Limb (tissue), 2 donors: ENCODE measurements at regions not wholly inside any gene's neighbourhood (a gene's known extent, or its start where the extent isn't known, plus 50 kb on each side); places are given as distances from the start of the nearest gene placed in this dataset.

Experiments used
- DNase-seq, 2 donors: peaks; one replicate each; pipeline ENCODE4 v3.0.0-alpha.2; 2016; ENCODE audit errors: extremely low spot score in 2 of 2

DNA sequence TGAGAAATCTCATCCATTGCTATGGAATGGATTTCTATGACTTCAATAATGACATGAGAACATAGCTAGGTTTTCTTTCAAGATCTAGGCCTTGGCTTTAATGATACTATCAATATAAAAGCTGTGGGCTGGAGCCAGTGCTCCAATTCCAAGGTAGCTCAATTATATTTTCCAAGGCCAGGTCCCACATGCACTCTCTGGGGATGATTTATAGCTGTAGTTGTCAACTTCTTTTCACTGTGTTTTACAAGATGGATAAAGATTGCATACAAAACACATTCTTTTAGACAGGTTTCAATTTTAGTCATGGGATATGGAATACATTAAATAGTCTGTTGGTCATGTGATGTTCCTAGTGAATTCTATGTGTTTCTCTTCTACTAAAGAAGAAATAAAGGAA lies 156.7 kb downstream of the DCAF12L1 start:
- no peak for DNase-seq

DNA sequence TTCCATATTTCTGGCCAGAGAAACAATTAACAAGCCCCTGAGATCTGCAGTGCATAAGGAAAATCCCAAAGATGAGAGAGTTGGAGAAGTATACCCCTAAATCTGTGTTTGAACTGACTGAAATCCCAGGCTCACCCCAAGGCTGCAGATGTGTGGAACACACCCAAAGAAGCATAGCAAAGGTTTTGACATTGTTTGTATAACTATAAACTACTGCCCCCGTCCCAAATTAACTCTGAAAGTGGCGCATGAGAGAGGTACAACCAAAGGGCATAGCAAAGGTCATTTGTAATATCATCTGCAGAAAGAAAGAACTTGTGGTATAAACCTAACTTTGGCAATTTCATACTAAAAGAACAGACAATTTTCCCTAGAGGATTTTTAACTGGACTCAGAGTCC lies 157.9 kb downstream of the DCAF12L1 start:
- no peak for DNase-seq

DNA sequence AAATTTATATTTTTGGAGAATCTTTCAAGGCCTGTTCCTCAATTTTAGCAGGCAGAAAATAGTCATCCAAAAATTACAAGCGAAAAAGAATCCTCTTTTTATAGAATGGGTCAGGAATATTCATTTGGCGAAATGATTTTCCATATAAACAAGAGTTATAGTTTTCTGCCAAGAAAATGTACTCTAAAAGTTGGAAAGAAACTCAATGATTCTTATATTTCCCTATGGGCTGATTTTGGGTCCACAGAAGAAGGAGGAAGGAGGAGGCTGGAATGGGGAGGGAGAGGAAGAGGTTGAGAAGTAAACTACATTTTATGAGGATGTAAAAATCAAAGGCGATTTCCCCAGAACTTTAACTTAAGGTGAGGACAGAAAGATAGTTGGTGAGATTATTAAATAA lies 159.3 kb downstream of the DCAF12L1 start:
- peak in 1 of 2 donors; percentile 27 for DNase-seq

DNA sequence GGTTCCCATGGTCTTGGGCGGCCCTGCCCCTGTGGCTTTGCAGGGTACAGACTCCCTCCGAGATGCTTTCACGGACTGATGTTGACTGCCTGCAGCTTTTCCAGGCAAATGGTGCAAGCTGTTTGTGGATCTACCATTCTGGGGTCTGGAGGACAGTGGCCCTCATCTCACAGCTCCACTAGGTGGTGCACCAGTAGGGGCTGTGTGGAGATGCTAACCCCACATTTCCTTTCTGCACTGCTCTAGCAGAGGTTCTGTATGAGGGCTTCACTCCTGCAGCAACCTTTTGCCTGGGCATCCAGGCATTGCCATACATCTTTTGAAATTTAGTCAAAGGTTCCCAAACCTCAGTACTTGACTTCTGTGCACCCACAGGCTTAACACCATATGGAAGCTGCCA lies 176.1 kb downstream of the DCAF12L1 start:
- no peak for DNase-seq

DNA sequence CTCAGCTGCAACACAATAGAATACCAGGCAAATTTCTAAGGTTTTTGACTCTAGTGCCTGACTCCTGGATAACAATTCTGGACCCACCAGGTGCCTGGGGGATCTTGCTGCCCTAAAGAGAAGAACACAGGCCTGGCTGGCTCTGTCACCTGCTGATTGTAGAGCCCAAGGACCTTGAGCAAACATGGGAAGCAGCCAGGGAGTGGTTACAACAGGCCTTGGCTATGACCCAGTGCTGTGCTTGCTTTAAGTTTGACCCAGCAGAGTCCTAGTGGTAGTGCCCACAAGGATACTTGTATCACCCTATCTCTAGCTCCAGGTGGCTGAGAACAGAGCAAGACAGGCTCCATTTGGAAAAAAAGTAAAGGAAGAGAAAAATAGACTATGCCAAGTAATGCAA lies 176.8 kb upstream of the DCAF12L2 start:
- no peak for DNase-seq

DNA sequence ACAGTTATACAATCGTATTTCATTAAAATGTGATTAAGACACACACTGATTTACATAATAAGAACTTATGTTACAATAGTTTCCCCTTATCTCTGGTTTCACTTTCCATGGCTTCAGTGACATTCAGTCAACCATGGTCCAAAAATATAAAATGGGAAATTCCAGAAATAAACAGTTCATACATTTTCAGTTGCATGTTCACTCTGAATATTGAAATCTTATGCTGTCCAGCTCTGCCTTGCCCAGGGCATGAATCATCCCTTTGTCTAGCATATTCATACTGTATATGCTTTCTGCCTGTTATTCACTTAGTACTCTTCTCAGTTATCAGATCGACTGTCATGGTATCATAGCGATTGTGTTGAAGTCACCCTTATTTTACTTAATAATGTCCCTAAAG lies 173.8 kb upstream of the DCAF12L2 start:
- no peak for DNase-seq

DNA sequence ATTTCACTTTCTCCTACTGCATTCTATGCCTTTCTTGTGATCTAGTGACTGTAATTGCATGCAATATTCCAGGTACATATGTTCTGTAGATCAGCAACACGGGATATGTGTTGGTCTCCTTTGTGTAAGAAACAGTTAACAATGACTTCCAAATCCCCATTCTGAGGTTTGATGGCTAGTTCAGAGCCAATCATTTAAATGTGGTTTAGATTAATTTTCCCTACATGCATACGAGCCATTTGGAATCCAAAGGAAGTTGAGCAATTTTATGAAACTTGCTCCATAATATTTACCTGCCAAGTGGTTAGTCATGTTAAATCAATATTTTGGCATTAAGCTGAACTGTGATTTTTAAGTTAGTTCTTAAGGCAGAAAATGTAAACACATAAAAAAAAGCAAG lies 172.8 kb upstream of the DCAF12L2 start:
- DNase-seq: peak in 1 of 2 donors; percentile 6

DNA sequence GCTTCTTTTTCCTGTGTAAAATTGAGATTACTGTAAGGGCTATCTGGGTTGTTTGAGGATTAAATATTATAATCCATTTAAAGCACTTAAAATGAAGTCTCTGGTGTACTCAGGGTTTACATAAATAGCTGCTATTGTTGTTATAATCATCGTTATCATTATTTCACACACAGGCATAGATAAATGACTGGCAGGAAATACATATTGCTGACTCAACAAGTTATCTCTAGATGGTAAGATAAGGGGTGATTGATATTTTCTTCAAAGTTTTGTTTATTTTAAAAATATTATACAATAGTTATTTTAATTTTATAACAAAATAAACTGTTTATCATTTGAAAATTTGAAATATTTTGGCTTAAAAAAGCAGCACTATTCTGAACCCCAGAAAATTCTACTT lies 134.3 kb upstream of the DCAF12L2 start:
- DNase-seq: no peak

DNA sequence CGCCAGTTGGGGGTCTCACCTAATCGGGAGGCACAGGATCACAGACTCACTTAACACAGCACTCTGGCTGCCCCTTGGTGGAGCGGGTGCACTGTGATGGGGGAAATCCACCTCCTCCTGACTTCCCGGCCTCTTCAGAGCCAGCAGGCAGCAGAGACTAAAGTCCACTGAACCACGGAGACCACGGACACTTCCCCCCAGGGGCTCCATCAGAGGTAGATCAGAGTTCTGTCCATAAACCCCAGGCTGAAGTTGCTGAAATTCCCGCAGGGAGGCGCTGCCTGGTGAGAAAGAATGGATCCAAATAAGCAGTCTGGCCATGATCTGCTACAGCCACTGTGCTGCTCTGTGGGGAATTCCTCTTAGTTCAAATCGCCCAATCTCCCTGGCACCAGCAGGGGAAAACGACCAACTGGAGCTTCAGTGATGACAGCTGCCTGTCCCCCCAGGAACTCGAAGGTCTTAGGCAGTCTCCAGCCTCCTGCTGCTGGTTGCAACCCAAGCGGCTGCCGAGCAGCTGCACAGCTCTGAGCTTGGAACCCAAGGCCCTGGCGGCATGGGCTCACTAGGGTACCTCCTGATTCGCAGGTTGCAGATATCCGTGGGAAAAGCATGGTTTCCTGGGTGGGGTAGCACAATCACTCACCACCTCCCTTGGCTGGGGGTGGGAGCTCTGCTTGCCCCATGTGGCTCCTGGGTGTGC lies 106.9 kb upstream of the DCAF12L2 start:
- no peak for DNase-seq

DNA sequence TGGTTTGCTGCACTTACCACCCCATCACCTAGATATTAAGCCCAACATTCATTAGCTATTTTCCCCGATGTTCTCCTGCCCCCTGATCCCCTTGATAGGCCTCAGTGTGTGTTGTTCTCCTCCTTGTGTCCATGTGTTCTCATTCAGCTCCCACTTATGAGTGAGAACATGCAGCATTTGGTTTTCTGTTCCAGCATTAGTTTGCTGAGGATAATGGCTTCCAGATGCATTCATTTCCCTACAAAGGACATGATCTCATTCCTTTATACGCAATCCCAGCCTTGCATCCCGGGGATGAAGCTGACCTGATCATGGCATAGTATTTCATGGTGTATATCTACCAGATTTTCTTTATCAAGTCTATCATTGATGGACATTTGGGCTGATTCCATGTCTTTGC lies 99.0 kb upstream of the DCAF12L2 start:
- DNase-seq: peak in 1 of 2 donors; percentile 1

DNA sequence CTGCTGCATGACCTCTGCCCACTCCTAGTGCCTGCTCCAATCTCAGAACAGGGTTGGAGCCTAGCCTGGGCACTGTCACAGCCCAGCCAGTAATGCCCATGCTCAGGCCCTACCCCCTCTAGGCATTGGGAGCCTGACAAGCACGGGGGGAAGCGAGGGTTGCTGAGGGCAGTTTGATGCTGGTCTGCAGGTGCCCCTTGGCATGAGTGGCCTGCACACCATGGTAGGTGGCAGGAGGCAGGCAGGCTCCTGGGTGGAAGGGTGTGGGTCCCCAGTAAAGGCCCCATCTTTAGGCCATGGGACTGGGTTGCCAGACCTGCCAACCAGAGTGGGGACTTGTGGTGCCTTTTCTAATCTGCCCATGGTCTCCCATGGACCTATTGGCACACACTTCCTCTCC lies 72.1 kb upstream of the DCAF12L2 start:
- no peak for DNase-seq

DNA sequence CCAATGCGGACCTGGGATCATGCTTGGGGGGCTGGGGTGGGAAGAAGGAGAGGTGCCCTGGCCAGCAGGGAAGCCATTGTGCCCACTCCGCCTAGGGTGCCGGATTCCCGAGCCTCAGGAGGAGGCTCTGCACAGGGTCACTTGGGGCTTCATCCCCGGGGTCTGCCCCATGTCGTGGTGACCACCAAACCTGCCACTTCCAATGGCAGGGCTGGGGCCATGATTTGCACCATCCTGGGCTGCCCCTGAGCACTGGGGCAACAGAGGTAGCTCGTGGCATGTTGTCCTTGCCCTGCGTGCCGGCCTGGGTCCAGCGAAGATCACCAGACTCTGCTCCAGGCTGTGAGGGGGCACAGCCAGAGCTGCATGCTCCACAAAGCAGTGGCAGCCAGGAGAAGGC lies 71.4 kb upstream of the DCAF12L2 start:
- no peak for DNase-seq
